Stimulated activated CD8-positive, alpha-beta memory T cell treated with anti-CD3 and anti-CD28 coated beads, Interleukin-7, amount 100 ng/mL, for 1 hour (primary cell): ENCODE measurements at regions not wholly inside any gene's neighbourhood (a gene's known extent, or its start where the extent isn't known, plus 50 kb on each side); places are given as distances from the start of the nearest gene placed in this dataset.

Source experiments
- DNase-seq, 2 donors: peaks; one replicate each; pipeline ENCODE4 v3.0.0-alpha.2; 2020; ENCODE audit warnings: low read depth in 2 of 2

DNA sequence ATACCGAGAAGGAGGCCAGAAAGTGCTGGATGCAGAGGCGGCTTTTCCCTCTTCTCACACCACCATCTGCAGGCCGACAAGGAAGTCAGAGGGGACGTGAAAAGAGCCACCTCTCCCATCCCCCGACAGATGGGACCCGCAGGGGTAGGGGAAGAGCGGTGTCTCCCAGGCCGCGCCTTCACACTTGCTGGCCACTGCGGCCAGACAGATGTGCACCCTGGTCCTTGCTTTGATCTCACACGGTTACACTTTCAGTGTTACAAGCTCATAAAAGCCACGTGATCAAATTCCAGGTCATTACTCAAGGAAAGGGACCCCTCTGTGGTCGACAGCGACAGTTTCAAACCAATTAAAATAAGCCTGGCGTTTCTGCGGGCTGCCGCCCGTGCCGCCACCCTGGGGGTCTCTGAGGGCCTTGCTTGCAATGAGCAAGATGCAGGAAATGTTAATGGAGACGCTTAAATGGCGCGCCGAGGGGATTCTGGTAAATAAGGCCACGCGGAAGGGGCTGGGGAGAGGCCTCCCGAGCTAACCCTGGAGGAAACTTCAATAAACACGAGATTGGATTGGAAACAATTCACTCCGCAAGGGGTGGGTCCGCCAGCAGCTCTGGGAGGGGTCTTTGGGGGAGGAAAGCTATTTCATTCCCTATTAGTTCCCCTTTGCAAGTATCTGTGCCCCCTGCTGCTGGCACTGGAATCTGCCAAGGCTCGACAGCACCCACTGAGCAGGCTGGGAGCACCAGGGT, 240.9 kb downstream of the ENGASE start:
- no peak for DNase-seq

DNA sequence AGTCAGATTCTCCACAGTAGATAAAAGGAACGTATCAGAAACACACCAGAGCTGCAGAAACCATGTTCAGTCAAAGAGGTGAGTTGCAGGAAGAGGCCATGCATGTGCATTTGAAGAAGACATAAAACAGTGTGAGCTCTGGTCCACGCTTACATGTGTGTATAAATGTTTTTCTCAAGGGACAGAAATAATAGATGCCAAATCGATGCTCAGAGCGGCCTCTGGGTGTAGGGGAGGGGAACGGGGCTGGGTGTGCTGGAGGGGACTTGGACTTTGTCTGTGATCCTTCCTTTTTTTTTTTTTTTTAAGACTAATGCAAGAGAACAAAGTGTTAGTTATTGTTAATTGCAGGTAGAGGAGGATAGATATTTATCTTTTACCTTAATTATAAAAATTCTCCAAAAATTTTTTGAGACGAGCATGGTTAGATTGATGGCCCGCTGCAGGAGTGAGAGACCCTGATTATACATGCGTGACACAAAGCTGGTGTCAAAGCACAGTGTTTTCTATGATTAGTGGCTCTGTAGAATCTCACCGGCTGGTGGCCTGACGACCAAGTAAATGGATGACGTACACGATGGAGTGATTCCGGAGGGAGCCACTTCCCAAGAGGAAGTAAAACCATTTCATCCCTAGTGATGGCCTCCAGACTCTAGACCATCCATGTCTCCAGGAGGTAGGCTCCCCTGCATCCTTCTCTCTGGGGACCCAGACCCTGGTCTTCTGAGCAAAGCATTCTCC, 240.2 kb downstream of the ENGASE start:
- no peak for DNase-seq

DNA sequence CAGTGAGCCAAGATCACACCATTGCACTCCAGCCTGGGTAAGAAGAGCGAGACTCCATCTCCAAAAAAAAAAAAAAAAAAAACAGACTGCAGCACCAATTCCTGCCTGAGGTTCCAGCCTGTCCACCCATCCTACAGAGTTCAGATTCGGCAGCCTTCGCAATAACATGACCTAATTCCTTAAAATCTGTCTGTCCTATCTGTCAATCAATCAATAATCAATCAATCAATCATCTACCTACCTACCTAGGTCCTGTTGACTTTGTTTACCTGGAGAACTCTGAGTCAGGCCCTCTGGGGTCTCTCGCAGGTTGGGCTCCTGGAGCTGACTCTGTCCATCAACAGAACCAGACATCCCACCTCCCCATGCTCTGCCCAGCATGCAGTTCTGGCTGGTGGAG, 236.7 kb downstream of the ENGASE start:
- DNase-seq = no peak

DNA sequence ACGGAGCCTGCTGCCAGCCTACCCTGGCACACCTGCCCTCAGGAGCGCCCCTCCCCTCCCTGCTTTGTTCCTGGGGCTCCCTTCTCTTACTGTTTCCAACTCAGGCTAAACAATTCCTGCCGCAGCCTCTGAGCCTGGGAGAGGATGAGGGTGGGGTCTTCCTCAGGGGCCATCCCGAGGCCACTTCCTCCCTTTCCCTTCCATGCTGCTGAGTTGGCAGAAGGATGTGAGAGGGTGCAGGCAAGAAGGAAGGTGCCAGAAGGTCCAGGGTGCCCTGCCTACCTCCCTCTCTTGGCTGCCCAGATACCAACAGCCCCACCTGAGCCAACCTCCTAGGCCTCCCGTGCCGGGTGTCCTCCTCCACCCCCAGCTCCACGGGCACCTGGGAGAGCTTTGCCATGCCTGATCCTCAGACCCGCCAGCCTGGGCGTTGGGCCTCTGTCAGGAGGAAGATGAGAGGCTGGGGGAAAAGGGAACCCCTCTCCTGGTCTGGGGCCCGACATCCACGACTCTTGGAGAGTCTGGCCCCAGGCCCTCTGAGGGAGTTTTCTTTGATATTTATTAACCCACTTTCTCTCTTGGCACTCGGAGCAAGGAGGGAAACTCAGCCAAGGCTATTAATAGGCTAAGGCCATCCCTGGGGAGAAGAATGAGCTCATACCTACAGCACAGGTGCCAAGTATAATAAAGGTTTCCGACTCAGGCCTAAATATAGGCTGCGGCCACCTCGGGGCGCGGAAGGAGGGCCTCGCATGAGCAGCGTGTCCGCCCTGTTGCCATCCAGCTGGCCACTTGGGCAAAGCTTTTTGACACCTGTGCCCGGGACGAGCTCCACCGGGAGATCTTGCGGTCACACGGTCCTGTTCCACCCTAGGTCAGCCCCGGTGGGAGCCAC, 232.0 kb downstream of the ENGASE start:
- DNase-seq = no peak

DNA sequence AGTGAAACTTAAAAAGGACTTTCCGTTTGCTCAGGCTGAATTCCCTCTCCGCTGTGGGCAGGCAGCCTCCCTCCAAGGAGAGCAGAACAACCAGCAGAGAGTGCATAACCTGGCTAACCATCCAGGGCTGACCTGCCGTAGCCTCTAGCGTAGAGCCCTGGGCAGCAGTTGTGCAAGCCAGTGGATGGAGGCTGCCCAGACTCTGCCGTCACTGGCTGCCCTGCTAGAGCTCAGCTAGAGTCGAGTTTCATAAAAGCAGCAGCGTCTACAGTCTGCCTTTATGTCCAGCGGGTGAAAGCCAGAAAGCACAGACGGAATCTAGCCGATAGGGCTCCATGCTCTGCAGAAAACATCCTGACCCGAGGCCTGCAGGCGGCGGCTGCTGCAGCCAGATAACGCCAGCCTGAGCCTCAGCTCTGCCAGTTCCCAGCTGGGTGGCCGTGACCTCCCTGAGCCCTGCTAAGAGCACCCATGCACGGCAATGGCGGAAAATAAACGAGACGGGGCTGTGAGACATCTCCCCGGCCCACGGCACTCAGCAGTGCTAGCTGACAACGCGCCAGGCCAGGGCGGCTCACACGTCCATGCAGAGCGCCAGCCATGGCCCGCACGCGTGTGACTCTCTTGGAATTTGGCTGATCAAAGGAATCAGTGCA, 231.3 kb downstream of the ENGASE start:
- DNase-seq = no peak

DNA sequence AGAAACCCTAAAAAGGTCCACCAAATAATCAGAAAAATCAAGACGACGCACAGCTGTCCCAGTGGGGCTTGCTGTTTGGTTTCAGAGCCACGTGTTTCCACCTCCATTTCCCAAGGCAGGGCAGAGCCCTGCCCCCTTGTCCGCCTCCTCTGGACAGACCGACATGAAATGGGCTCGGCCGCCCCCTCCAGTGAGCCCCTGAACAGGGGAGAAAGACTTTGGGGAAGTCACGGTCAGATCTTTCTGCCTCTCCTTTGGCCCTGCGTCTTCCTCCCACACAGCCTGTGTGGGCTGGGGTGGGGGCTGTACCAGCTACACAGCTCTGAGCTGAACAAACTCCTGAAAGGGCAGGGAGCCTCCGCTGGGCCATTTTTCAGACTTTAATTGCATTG, 230.7 kb downstream of the ENGASE start:
- no peak for DNase-seq

DNA sequence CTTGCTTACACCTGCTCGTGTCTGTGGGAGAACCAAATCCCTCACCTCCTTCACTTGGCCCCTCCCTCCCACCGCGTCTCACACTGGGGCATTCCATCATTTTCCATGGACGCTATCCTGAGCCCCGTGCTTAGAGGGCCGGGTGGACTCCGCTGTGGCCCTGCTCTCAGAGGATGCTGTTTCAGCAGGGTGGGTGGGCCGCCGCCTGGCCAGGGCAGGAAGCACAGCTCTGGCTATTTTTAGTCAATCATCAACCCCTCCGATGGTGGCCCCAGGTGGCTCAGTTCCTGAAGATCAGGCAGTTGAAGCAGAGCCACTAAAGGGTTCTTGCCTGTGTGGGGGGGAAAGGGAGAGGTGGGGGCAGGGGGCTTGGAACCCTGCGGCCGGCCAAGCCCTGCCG, 230.3 kb downstream of the ENGASE start:
- DNase-seq = no peak

DNA sequence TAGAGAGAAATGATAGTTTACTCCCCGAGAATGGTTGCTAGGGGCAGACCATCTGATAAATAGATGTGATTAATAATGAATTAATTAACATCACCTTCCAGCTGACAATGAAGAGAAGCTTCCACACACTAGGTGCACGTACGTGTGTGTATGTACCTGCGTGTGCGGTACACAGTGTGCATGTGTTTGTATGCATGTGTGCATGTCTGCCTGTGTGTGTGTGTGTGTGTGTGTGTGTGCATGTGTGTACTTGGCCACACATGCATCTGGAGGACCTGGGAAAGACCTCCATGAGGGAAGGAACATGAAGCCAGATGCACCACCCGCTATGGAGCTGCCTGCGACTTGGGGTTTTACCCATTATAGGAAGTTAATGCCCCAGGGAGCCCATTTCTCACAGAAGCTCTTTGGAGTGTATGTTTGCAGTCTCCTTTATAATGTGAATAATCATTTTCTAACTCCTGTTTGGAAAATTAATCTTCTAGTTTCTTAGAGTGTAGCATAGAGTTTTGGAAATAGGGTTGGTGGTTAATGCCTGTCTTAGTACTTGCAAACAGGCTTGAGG, 229.1 kb downstream of the ENGASE start:
- DNase-seq = no peak

DNA sequence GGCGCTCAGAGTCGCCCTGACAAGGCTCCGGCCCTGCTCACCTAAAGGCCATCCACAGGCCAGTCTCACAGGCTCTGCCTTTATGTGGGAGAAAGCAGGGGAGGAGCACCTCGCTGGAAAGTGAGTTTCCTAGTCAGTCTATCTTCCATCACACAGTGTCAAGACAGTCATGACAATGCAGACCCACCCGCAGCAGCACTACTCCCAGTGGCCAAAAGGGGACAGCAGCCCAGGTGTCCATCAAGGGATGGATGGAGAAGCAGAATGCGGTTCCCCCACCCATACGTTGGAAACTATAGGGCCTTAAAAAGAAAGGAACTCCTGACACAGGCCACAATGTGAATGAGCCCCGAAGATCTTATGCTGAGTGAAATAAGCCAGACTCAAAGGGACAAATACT, 226.8 kb downstream of the ENGASE start:
- DNase-seq = no peak

DNA sequence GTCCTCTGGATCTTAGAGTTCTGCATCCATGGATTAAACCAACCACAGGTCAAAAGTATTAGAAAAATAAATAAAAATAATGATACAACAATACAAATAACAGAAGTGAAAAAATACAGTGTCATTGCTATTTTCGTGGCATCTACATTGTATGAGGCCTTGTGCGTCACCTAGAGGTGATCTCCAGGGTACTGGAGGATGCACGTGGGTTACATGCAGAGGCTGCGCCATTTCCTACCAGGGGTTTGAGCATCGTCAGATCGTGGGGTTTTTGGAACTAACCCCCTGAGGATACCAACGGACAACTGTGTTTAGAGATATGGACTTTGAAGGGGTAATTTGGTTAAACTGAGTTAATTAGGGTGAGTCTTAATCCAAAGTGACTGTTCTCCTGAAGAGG, 224.7 kb downstream of the ENGASE start:
- DNase-seq = no peak

DNA sequence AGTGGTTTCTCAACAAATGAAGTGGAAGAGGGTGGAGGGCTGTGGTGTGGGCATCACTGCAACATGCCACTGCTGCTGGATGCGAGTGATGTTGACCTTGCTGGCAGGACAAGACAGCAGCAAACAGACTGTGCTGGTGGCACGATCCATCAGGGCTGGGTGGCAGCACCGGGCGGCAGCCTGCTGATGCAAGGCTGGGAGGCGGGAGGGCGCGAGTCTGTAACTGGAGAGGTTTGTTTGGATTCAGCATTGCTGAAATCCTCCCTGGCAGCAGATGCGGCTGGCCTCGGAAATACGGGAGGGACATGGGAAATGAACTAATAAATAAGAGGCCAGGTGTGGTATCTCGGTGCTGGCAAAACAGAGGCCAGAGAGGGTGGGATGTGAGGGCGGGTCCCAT, 224.2 kb downstream of the ENGASE start:
- no peak for DNase-seq

DNA sequence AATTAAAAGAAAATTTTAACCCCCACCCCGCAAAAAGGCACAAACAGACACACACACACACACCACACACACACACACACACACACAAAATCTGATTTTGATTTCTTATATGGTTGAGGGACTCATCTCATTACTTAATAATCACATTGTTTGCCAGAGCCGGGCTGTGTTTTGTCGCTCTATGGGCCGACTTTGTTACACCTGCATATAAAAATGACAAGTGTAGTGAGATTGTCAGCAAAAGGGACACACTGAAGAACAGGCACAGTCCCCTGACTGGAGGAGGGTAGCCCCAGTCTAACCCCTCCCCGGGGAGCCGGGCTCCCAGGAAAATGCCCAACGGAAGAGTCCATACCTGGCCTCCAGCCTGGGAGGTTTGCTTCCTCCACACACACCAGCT, 221.6 kb downstream of the ENGASE start:
- DNase-seq = no peak

DNA sequence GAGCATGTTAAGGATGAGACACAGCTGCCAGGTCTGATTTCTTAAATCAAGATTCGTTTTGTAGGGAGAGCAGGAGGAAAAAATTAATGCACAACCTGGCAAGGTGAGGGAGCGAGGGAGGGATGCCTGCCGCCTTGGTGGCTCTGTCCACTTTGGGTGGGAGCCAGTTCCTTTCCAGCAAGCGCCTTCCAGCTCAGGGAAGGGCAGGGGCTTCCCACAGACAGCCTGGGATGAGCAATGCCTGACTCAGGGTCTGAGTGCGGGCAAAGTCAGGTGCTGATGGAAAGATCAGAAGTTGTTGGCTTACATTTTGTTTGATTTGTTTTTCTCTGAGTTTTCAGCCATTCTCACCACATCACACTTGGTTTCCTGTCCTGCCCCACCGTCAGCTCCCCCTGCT, 220.7 kb downstream of the ENGASE start:
- no peak for DNase-seq

DNA sequence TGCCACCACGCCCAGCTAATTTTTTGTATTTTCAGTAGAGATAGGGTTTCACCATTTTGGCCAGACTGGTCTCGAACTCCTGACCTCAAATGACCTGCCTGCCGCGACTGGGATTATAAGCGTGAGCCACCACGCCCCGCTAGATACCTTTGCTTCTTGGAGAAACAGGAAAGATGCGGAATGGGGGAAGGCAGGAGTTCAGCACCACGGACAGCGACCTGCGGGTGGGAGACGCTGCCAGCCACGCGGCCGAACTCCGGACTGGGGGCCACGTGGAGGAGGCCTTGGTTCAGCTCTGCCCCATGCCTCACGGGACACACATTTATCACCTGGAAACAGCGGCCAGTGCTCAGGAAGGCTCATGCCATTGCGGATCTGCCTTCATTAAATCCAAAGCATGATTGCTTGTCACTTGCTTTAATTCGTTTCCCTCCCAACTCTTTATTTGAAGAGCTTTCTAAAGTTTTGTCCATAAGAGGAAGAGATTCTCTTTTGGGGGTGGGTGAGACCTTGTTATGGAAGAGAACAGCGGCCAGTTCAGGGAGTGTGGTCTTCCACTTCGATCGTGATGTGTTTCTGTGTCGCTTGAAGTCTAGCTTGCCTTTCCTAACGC, 219.9 kb downstream of the ENGASE start:
- peak in 1 of 2 donors; percentile 22 for DNase-seq

DNA sequence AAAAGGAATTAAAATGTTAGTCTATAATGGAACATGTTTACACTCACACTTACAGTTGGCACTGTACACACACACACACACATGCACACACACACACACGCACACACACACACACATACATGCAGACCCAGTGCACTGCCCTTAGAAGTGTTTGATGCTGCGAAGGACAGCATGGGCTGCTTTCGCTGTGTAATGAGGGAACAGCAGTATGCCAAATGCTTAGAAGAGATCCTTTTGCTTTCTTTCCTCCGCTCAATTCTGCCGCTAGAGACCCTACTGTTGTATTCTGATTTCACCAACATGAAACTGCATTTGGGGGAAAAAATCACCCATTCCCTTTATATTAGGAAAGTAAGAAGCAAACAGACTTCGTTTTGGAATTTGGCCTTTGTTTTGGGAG, 217.9 kb downstream of the ENGASE start:
- DNase-seq = no peak

DNA sequence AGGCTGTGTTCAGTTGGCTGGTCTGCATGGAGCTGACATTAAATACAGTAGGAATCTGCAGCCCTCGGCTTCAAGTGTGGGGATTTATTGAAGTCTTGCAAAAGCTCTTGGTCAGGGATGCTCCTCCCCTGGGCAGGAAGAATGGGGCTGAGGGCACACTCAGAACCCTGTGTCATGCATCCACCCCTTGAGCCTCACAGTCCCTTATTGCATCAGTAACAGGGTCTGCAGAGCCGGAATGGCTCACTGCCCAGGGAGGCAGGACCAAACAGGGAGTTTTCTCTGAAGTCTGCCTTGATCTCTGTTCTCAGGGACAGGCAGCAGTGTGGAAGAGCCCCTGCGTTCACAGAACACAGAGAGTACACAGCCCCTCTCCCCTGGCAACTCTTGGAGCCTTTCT, 216.8 kb downstream of the ENGASE start:
- no peak for DNase-seq

DNA sequence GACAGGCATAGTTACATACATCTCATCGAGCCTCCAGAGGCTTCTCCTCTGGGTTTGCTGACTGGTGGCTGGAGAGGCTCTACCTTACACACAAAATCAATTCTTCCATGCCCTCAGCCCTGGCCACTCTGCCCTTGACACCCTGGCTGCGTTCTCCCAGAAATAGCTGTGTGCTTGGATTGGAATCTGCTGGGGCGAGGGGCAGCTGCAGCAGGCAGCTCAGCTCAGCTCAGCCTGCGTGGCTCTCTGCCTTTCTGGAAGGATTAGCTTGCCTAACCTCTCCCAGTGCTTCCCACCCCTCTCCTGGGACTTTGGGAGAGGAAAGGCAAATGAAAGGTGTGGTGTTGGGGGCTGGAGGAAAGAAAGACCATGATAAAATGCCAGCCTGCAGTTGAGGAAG, 216.1 kb downstream of the ENGASE start:
- no peak for DNase-seq

DNA sequence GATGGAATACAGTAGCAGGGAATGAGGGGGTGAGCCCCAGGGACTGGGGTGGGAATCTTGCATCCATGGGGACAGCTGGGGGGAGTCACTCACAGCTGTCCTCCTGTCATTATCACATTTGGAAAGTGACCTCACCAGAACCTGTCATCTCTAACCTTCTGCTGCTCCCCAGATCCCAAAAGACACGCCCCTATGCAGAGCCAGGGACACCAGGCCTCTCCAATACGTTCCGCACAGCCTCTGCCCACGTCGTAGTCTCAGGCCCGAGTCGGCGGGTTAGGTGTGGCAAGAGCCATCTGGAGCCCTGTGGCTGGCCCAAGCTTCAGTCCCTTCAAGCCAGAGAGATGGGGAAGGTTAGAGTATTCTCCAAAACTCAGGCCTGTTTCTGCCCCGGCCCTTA, 214.3 kb downstream of the ENGASE start:
- DNase-seq = no peak

DNA sequence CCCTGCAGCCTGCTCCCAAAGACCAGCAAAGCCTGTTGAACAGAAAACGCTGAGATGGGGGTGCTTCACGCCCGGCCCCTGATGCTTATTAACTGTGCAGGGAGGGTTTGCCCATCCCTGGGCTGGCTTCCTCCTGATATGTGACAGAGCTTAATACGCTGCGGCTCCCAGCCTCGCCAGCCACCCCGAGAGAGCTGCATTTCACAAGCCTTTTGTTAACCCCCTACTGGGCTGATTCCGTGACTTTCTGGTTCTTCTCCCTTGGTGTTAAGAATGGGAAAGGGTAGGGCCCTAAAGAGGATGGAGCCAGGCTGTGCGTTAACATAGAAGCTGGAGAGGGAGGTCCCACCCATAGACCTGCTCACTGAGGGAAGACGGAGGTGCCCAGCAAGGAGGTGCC, 211.8 kb downstream of the ENGASE start:
- no peak for DNase-seq

DNA sequence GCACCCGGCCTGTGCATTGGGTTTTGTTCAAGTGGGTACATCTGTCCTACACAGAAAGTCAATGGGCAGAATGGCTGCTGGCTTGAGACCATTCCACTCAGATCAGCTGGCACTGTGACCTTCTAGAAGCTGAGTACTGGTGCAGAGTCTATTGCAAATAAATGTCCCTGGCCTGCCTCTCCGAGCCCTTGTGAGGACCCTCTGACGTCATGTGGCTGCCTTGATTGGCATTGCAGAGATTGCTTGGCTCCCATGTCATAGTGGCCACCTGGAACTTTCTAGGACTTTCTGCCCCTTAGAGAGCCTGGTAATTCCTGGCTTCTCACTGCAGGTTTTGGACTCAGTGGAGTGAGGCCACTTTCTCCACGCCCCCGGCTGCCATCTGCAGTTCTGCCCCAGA, 211.3 kb downstream of the ENGASE start:
- DNase-seq = no peak

DNA sequence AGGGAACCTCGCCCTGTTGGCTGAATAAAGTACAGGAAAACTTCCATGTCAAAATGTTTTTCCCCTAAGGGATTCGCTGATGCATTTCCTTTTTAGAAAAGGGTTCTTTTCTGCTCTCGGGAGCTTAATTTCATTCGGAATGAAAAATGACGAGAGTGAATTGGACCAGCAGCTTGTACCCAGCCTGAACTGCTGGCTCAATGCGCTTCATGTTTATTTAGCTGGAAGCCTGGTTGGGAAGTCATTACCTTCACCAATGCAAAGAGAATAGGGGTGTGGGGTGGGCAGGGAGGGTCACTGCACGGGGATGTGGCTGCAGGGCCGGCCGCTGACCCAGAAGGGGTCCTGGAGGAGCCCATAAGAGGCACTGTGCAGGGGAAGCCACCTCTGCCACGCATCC, 207.7 kb downstream of the ENGASE start:
- DNase-seq = no peak
